UCSD-AML1 (cell line): ENCODE measurements at regions not wholly inside any gene's neighbourhood (a gene's known extent, or its start where the extent isn't known, plus 50 kb on each side); places are given as distances from the start of the nearest gene placed in this dataset.

Experiments
- DNase-seq: peaks from one replicate; lab custom pipeline; 2025; ENCODE audit not compliant: unreplicated experiment; lab: John Stamatoyannopoulos, UW

GRCh38 chr5:112625246-112625645 is 112.4 kb upstream of the APC start:
- no peak for DNase-seq

GRCh38 chr5:112625689-112626438 is 111.8 kb upstream of the APC start:
- DNase-seq, result no peak

- no peak for DNase-seq
Measured at GRCh38 chr5:112626715-112627114, 111.0 kb upstream of the APC start.

GRCh38 chr5:112628214-112628980 is 109.3 kb upstream of the APC start:
- DNase-seq, result no peak

GRCh38 chr5:112630246-112631009 is 107.3 kb upstream of the APC start:
- DNase-seq, result no peak

- DNase-seq, result no peak
Measured at GRCh38 chr5:112634166-112634565, 103.5 kb upstream of the APC start.

GRCh38 chr5:112634796-112635195 is 102.9 kb upstream of the APC start:
- DNase-seq, result no peak

GRCh38 chr5:112635276-112635675 is 102.4 kb upstream of the APC start:
- DNase-seq, result no peak

GRCh38 chr5:112635771-112636731 is 101.6 kb upstream of the APC start:
- no peak for DNase-seq

GRCh38 chr5:112636751-112637150 is 100.9 kb upstream of the APC start:
- no peak for DNase-seq

- DNase-seq, result no peak
Measured at GRCh38 chr5:112637343-112637742, 100.3 kb upstream of the APC start.

- DNase-seq, result no peak
Measured at GRCh38 chr5:112640546-112640945, 97.1 kb upstream of the APC start.

- DNase-seq, result no peak
Measured at GRCh38 chr5:112641515-112642110, 96.1 kb upstream of the APC start.

GRCh38 chr5:112642885-112643284 is 94.8 kb upstream of the APC start:
- DNase-seq, result no peak

- no peak for DNase-seq
Measured at GRCh38 chr5:112643339-112643971, 94.2 kb upstream of the APC start.

GRCh38 chr5:112646139-112646936 is 91.3 kb upstream of the APC start:
- DNase-seq, result no peak

GRCh38 chr5:112647428-112647827 is 90.3 kb upstream of the APC start:
- DNase-seq, result no peak

- DNase-seq, result no peak
Measured at GRCh38 chr5:112648264-112648663, 89.4 kb upstream of the APC start.

- no peak for DNase-seq
Measured at GRCh38 chr5:112649882-112650281, 87.8 kb upstream of the APC start.
